ENCODE measurements at regions not wholly inside any gene's neighbourhood (a gene's known extent, or its start where the extent isn't known, plus 50 kb on each side); places are given as distances from the start of the nearest gene placed in this dataset.

DNA sequence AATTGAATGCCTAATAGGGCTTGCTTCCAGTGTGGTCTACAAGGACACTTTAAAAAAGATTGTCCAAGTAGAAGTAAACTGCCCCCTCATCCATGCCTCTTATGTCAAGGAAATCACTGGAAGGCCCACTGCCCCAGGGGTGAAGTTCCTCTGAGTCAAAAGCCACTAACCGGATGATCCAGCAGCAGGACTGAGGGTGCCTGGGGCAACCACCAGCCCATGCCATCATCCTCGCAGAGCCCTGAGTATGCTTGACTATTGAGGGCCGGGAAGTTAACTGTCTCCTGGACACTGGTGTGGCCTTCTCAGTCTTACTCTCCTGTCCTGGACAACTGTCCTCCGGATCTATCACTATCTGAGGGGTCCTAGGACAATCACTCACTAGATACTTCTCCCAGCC, 411.5 kb downstream of the TENT5A start:
- ChIA-PET CTCF (no interaction called here), POLR2A (no interaction called here)
- TF ChIP-seq, protein P1, sequence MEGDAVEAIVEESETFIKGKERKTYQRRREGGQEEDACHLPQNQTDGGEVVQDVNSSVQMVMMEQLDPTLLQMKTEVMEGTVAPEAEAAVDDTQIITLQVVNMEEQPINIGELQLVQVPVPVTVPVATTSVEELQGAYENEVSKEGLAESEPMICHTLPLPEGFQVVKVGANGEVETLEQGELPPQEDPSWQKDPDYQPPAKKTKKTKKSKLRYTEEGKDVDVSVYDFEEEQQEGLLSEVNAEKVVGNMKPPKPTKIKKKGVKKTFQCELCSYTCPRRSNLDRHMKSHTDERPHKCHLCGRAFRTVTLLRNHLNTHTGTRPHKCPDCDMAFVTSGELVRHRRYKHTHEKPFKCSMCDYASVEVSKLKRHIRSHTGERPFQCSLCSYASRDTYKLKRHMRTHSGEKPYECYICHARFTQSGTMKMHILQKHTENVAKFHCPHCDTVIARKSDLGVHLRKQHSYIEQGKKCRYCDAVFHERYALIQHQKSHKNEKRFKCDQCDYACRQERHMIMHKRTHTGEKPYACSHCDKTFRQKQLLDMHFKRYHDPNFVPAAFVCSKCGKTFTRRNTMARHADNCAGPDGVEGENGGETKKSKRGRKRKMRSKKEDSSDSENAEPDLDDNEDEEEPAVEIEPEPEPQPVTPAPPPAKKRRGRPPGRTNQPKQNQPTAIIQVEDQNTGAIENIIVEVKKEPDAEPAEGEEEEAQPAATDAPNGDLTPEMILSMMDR (IDR thresholded peaks at IDR 0.05; ENCODE audit: insufficient read depth, low read depth, low read length) = no peak
- H3K4me3 ChIP-seq (ENCODE audit: low read depth, low read length) = no peak overlapping the region
- no peak for DNase-seq (ENCODE audit: low read depth)
- no peaks in the 10 kb centered on the region for H3K27me3 ChIP-seq (ENCODE audit: control insufficient read depth, insufficient read depth, low read length)
- H3K36me3 ChIP-seq (ENCODE audit: control insufficient read depth, insufficient read depth, low read length) = no peaks in the 10 kb centered on the region

DNA sequence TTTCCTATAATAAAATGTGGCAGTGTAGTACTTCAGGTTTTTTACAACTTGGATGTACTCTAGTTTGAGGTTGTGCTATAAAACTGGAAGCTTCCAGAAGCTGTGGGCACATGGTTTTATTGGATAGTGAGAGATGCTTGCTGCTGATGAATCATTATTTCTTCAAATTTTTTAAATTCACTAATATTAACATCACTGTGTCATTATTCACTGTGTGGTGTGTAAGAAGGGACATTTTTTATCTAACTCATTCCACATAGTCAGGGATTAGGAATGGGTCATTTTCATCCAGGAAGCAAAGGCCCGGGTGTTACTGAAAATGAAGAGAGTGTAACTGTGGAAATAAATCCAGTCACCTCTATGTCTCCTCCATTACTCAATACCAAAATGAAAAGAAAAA, 421.0 kb downstream of the TENT5A start:
- POLR2A ChIA-PET = no interaction called here
- DNase-seq (ENCODE audit: low read depth) = peak; percentile 89

DNA sequence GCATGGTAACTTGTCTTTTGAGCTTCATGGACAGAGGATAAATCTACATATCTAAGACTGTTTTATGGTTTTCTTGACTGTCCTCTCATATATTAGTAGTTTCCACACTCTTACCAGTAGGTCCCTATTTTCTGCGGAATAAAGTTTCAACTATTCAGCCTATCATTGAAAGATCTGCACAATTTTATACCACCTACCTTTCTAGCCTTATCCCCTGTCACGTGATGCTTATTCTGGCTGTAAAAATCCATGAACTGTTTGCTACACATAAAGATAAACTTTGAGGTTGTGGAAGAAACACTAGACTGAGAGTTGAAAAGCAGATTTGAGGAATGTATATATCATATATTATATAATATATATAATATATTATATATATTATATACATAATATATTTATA, 423.8 kb downstream of the TENT5A start:
- DNase-seq (ENCODE audit: low read depth) = no peak

More for the DNA sequence above, 421.0 kb downstream of the TENT5A start:
- H3K36me3 ChIP-seq (ENCODE audit: control insufficient read depth, insufficient read depth, low read length) = no peaks in the 10 kb centered on the region
- CTCF ChIA-PET = no interaction called here
- H3K4me3 ChIP-seq (ENCODE audit: low read depth, low read length) = no peak overlapping the region
- TF ChIP-seq, protein P1 (IDR thresholded peaks at IDR 0.05; ENCODE audit: insufficient read depth, low read depth, low read length) = no peak
- no peaks in the 10 kb centered on the region for H3K27me3 ChIP-seq (ENCODE audit: control insufficient read depth, insufficient read depth, low read length)

DNA sequence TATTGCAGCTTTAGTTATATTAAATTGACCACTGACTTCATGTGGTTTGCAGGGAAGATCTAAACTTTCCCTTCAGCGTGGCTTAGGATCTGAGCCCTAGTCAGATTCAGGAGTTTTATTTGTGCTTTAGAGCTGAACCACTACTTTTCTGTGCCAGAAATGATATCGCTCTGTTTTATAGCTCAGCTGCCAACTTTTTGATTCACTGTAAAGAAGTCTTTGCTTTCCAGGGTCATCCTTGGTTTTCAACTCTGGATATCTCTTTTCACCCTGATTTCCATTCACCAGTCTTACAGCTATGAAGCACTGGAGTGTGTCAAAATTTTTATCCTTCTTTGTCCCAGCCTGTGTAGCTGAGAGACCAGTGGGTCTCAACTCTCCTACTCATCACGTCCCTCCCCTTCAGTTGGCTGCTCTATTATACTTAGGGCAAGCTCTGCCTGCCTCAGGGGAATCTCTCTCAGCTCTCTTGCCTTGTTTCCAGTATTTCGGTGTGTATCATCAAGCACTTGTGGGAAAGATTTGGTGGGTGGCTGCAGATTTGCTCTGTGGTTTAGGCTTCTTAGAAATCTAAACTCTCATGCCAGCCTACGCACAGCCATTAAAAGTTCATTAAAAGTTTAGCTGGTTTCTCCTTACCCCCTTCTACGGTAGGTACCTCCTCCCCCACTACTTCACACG, 425.5 kb downstream of the TENT5A start:
- H3K4me3 ChIP-seq (ENCODE audit: low read depth, low read length) = no peak overlapping the region
- ChIA-PET POLR2A (interaction anchor here (0.6 kb wide), 1 partner anchor 252 kb away, joined by 3 read pairs; no protein-coding TSS in a partner anchor), CTCF (interaction anchor here (0.5 to 0.7 kb wide), 3 partner anchors 423 to 720 kb away, joined by 3 to 4 read pairs (median 3); no protein-coding TSS in a partner anchor)
- no peaks in the 10 kb centered on the region for H3K36me3 ChIP-seq (ENCODE audit: control insufficient read depth, insufficient read depth, low read length)
- DNase-seq (ENCODE audit: low read depth) = peak; percentile 82
- no peaks in the 10 kb centered on the region for H3K27me3 ChIP-seq (ENCODE audit: control insufficient read depth, insufficient read depth, low read length)
- TF ChIP-seq, protein P1 (IDR thresholded peaks at IDR 0.05; ENCODE audit: insufficient read depth, low read depth, low read length) = no peak

More for the DNA sequence above, 423.8 kb downstream of the TENT5A start:
- Histone ChIP-seq H3K4me3 (ENCODE audit: low read depth, low read length) (no peak overlapping the region), H3K27me3 (ENCODE audit: control insufficient read depth, insufficient read depth, low read length) (no peaks in the 10 kb centered on the region), H3K36me3 (ENCODE audit: control insufficient read depth, insufficient read depth, low read length) (no peaks in the 10 kb centered on the region)
- ChIA-PET CTCF (no interaction called here), POLR2A (no interaction called here)
- TF ChIP-seq, protein P1 (IDR thresholded peaks at IDR 0.05; ENCODE audit: insufficient read depth, low read depth, low read length) = no peak

DNA sequence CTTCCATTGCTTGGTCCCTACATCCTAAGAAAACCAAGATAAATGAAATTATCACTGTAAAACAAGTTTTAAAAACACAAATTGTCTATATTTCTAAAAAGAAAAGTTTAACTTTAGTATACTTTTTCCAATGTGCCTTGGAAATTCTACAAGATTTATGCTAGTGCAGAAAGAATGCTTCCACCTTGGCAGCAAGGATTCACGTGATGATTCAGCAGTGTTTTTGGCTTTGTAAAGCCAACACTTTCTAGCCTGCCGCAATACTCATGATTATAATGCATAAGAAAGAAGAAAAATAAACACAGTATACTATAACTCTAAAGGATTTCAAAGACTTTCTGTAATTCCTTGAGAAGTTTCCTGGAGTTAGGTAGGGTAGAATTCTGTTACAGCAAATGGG, 442.7 kb downstream of the TENT5A start:
- POLR2A ChIA-PET = no interaction called here
- no peak for DNase-seq (ENCODE audit: low read depth)

More for the DNA sequence above, 442.7 kb downstream of the TENT5A start:
- TF ChIP-seq, protein P1 (IDR thresholded peaks at IDR 0.05; ENCODE audit: insufficient read depth, low read depth, low read length) = no peak
- Histone ChIP-seq H3K36me3 (ENCODE audit: control insufficient read depth, insufficient read depth, low read length) (no peaks in the 10 kb centered on the region), H3K27me3 (ENCODE audit: control insufficient read depth, insufficient read depth, low read length) (no peaks in the 10 kb centered on the region), H3K4me3 (ENCODE audit: low read depth, low read length) (no peak overlapping the region)
- CTCF ChIA-PET = no interaction called here
